IMR-90 (cell line): ENCODE measurements at regions not wholly inside any gene's neighbourhood (a gene's known extent, or its start where the extent isn't known, plus 50 kb on each side); places are given as distances from the start of the nearest gene placed in this dataset.
"Not testable (repeated sequence)": the region's sequence is repeated elsewhere in the genome, so short reads cannot be mapped to it uniquely, and the experiment has no call there.

Source experiments
- ATAC-seq: fragments of 200-7000 bp; cut with Tn5 transposase; 2 replicates; pipeline ENCODE4 v1.9.1; 2020; ENCODE audit warnings: low read depth, mild to moderate bottlenecking, moderate library complexity
- BruUV-seq: library from RNA; stranded (reverse); fragments of 400-500 nt; replicated peaks from 2 replicates; lab custom pipeline; 2021; lab: Mats Ljungman, UMichigan
- CTCF ChIA-PET: fragments of 300-600 bp; formaldehyde crosslinking; extraction: SDS; loops from one replicate; lab custom pipeline; 2021; ENCODE audit warnings: antibody characterized with exemption; lab: Yijun Ruan, JAX
- POLR2A ChIA-PET: fragments of 300-600 bp; sonication (Branson Sonifier 250); formaldehyde crosslinking; loops from one replicate; lab custom pipeline; 2022; ENCODE audit warnings: antibody characterized with exemption; ENCODE audit not compliant: unreplicated experiment; lab: Charles Lee
- DNase-seq: peaks from one replicate; pipeline ENCODE4 v3.0.0; 2013
- H2AFZ ChIP-seq: replicated peaks from 2 replicates; pipeline ENCODE3; 2013; ENCODE audit warnings: low read length, mild to moderate bottlenecking; ENCODE audit not compliant: poor library complexity
- H2AK5ac ChIP-seq: 2 replicates; pipeline ENCODE4 v1.6.1; 2013; ENCODE audit warnings: low read depth, low read length, inconsistent platforms
- H2AK9ac ChIP-seq: replicated peaks from 2 replicates; pipeline ENCODE3; 2013; ENCODE audit warnings: mild to moderate bottlenecking, low read depth, low read length, moderate library complexity; ENCODE audit not compliant: poor library complexity
- H2BK120ac ChIP-seq: 2 replicates; pipeline ENCODE4 v1.6.1; 2013; ENCODE audit warnings: low read depth, low read length, inconsistent platforms
- H2BK15ac ChIP-seq: 3 replicates; pipeline ENCODE4 v1.6.1; 2013; ENCODE audit warnings: low read depth, low read length, inconsistent platforms
- H2BK20ac ChIP-seq: 2 replicates; pipeline ENCODE4 v1.6.1; 2013; ENCODE audit warnings: low read depth, mild to moderate bottlenecking, inconsistent platforms, low read length, moderate library complexity
- H2BK5ac ChIP-seq: 2 replicates; pipeline ENCODE4 v1.6.1; 2013; ENCODE audit warnings: mild to moderate bottlenecking, low read depth, low read length, inconsistent platforms; ENCODE audit not compliant: poor library complexity, severe bottlenecking
- H3K14ac ChIP-seq: replicated peaks from 2 replicates; pipeline ENCODE4 v1.6.1; 2013; ENCODE audit warnings: low read depth, low read length, inconsistent platforms
- H3K18ac ChIP-seq: 2 replicates; pipeline ENCODE4 v1.6.1; 2013; ENCODE audit warnings: low read depth, low read length, control low read depth
- H3K23ac ChIP-seq: 2 replicates; pipeline ENCODE4 v1.6.1; 2013; ENCODE audit warnings: low read depth, low read length, inconsistent platforms
- H3K27ac ChIP-seq: 2 replicates; pipeline ENCODE4 v1.5.1; 2013; ENCODE audit warnings: mild to moderate bottlenecking, control low read depth, low read length; ENCODE audit not compliant: insufficient read depth
- H3K27me3 ChIP-seq: 2 replicates; pipeline ENCODE4 v1.6.1; 2013; ENCODE audit warnings: low read length; ENCODE audit not compliant: control insufficient read depth, insufficient read depth
- H3K36me3 ChIP-seq: 2 replicates; pipeline ENCODE4 v1.6.1; 2013; ENCODE audit warnings: low read length, mixed read lengths; ENCODE audit not compliant: control insufficient read depth, insufficient read depth
- H3K4ac ChIP-seq: 2 replicates; pipeline ENCODE4 v1.6.1; 2013; ENCODE audit warnings: low read depth, low read length, inconsistent platforms
- H3K4me1 ChIP-seq: 2 replicates; pipeline ENCODE4 v1.6.1; 2013; ENCODE audit warnings: low read length, mixed read lengths; ENCODE audit not compliant: control insufficient read depth, insufficient read depth
- H3K4me2 ChIP-seq: 2 replicates; pipeline ENCODE4 v1.6.1; 2013; ENCODE audit warnings: low read depth, mild to moderate bottlenecking, control low read depth, low read length, moderate library complexity
- H3K4me3 ChIP-seq: 2 replicates; pipeline ENCODE4 v1.5.1; 2013; ENCODE audit warnings: low read depth, mild to moderate bottlenecking, control low read depth, low read length, moderate library complexity; ENCODE audit not compliant: insufficient read depth
- H3K56ac ChIP-seq: 2 replicates; pipeline ENCODE4 v1.6.1; 2013; ENCODE audit warnings: low read length, inconsistent platforms; ENCODE audit not compliant: insufficient read depth; ENCODE audit errors: extremely low read depth
- H3K79me1 ChIP-seq, 2 experiments: 2 replicates each; pipeline ENCODE4 v1.6.1; 2013; ENCODE audit warnings: low read length in 2 of 2, inconsistent platforms in 1 of 2, low read depth in 1 of 2
- H3K9ac ChIP-seq: 2 replicates; pipeline ENCODE4 v1.6.1; 2013; ENCODE audit warnings: low read depth, low read length, control low read depth
- H3K9me1 ChIP-seq: 2 replicates; pipeline ENCODE4 v1.6.1; 2013; ENCODE audit warnings: low read length, inconsistent platforms; ENCODE audit not compliant: insufficient read depth
- H3K9me3 ChIP-seq: 2 replicates; pipeline ENCODE4 v1.6.1; 2013; ENCODE audit warnings: low read length; ENCODE audit not compliant: control insufficient read depth, insufficient read depth
- H4K20me1 ChIP-seq: 2 replicates; pipeline ENCODE4 v1.6.1; 2013; ENCODE audit warnings: low read length, inconsistent platforms; ENCODE audit not compliant: insufficient read depth
- H4K5ac ChIP-seq: 2 replicates; pipeline ENCODE4 v1.6.1; 2013; ENCODE audit warnings: mild to moderate bottlenecking, low read depth, low read length, control low read depth
- H4K8ac ChIP-seq, 2 experiments: 2 replicates each; pipeline ENCODE4 v1.6.1; 2013; ENCODE audit warnings: low read depth in 2 of 2, low read length in 2 of 2, control low read depth in 1 of 2, inconsistent platforms in 1 of 2
- H4K91ac ChIP-seq: 2 replicates; pipeline ENCODE4 v1.6.1; 2013; ENCODE audit warnings: low read depth, low read length, inconsistent platforms; ENCODE audit not compliant: insufficient read depth
- ELK1 ChIP-seq: fragments of 150-350 bp; IDR thresholded peaks from 2 replicates; pipeline ENCODE4 v1.6.1; 2016; ENCODE audit warnings: low read depth, mild to moderate bottlenecking, low read length, moderate library complexity, borderline replicate concordance
- MAFK ChIP-seq: IDR thresholded peaks from 2 replicates; pipeline ENCODE4 v1.6.1; 2012; ENCODE audit warnings: low read depth, low read length, improper control_type of control experiment
- RFX5 ChIP-seq: IDR thresholded peaks from 2 replicates; pipeline ENCODE4 v1.8.0; 2012; ENCODE audit warnings: low read depth, mild to moderate bottlenecking, low read length, moderate library complexity
- USF2 ChIP-seq: fragments of 150-350 bp; IDR thresholded peaks from 2 replicates; pipeline ENCODE4 v1.6.1; 2017; ENCODE audit warnings: mild to moderate bottlenecking, antibody characterized with exemption, low read length, low read depth
- WGBS, 2 experiments: methylation state at CpG; one replicate each; pipeline versions ENCODE4 v1.1.5 to v1.1.7; 2013; ENCODE audit warnings: missing lambda C conversion rate in 2 of 2; ENCODE audit not compliant: insufficient read length in 1 of 2; ENCODE audit errors: extremely low coverage in 2 of 2; 5-methylcytosine and 5-hydroxymethylcytosine counted together
- dilution Hi-C: fragments of 300-500 bp; cut with HindIII; formaldehyde crosslinking; loops from one replicate; pipeline ENCODE4 v1.14.3; 2018; ENCODE audit warnings: low sequenced_read_pairs; ENCODE audit not compliant: unreplicated experiment
- in situ Hi-C: fragments of 300-500 bp; cut with MboI; formaldehyde crosslinking; loops from 3 replicates; pipeline ENCODE4 v1.14.3; 2019; ENCODE audit warnings: low sequenced_read_pairs, inconsistent platforms, mixed read lengths
- intact Hi-C: fragments of 100-400 bp; cut with micrococcal nuclease; formaldehyde crosslinking; loops from 2 replicates; pipeline ENCODE4 v1.10.0; 2022

- Histone ChIP-seq H3K9me3 (no peaks in the 10 kb centered on the region), H2BK5ac (no peak overlapping the region), H4K5ac (no peak overlapping the region), H4K91ac (no peak overlapping the region), H2AFZ (no peak overlapping the region), H3K4me3 (no peak overlapping the region), H2BK20ac (no peak overlapping the region), H3K4ac (no peak overlapping the region), H3K9me1 (no peaks in the 10 kb centered on the region), H3K27me3 (peaks cover 10% of the 10 kb centered on the region), H4K20me1 (no peaks in the 10 kb centered on the region), H3K4me1 (no peaks in the 10 kb centered on the region), H2AK5ac (no peak overlapping the region), H3K27ac (no peak overlapping the region), H3K36me3 (no peaks in the 10 kb centered on the region), H2BK120ac (no peak overlapping the region), H2AK9ac (no peak overlapping the region), H3K79me1 (no peaks in the 10 kb centered on the region), H3K18ac (no peak overlapping the region), H3K14ac (no peak overlapping the region), H4K8ac (no peak overlapping the region), H3K23ac (no peak overlapping the region), H3K56ac (no peak overlapping the region), H3K4me2 (no peak overlapping the region), H2BK15ac (no peak overlapping the region), H3K9ac (no peak overlapping the region)
- CTCF ChIA-PET: no interaction called here
- dilution Hi-C loops: no loop called here
- no peak for TF ChIP-seq RFX5
- no peak for TF ChIP-seq USF2
- no peak for TF ChIP-seq ELK1
- no peak for TF ChIP-seq MAFK
- no peak for ATAC-seq
- in situ Hi-C loops: no loop called here
- no TSS peak for BruUV-seq
- POLR2A ChIA-PET: no interaction called here
- 56% methylated on average over 2 of the region's 5 CpGs; no CpG with 5 or more reads in 1 of the 2 experiments for WGBS, 2 experiments
- no peak for DNase-seq
- intact Hi-C loops: no loop called here
Observed at GRCh38 chrX:13952581-13952980, 77.1 kb downstream of the GEMIN8 start.

- POLR2A ChIA-PET: not testable (repeated sequence)
Observed at GRCh38 chrX:13946223-13946622, 83.5 kb downstream of the GEMIN8 start.

More at GRCh38 chrX:13946223-13946622, 83.5 kb downstream of the GEMIN8 start:
- H3K27me3 ChIP-seq, H3K4me1 ChIP-seq, H3K56ac ChIP-seq, H3K4ac ChIP-seq, H3K14ac ChIP-seq, H2AK5ac ChIP-seq, H4K91ac ChIP-seq, H2AFZ ChIP-seq, H3K18ac ChIP-seq, H3K9me1 ChIP-seq, BruUV-seq, H3K4me3 ChIP-seq, H3K9ac ChIP-seq, H3K4me2 ChIP-seq, H3K79me1 ChIP-seq, H3K27ac ChIP-seq, intact Hi-C loops, H2BK120ac ChIP-seq, ATAC-seq, in situ Hi-C loops, H4K20me1 ChIP-seq, H4K5ac ChIP-seq, H2BK5ac ChIP-seq, H3K23ac ChIP-seq, H2BK15ac ChIP-seq, dilution Hi-C loops, H3K9me3 ChIP-seq, H2AK9ac ChIP-seq, H2BK20ac ChIP-seq, DNase-seq, H4K8ac ChIP-seq, H3K36me3 ChIP-seq: not testable (repeated sequence)
- WGBS, 2 experiments: no CpG with 5 or more reads among the region's 6 CpGs
- CTCF ChIA-PET: interaction anchor here (1.2 kb wide), 1 partner anchor 9 kb away, joined by 3 read pairs; no protein-coding TSS in a partner anchor
